ENCODE measurements at regions not wholly inside any gene's neighbourhood (a gene's known extent, or its start where the extent isn't known, plus 50 kb on each side); places are given as distances from the start of the nearest gene placed in this dataset.

DNA sequence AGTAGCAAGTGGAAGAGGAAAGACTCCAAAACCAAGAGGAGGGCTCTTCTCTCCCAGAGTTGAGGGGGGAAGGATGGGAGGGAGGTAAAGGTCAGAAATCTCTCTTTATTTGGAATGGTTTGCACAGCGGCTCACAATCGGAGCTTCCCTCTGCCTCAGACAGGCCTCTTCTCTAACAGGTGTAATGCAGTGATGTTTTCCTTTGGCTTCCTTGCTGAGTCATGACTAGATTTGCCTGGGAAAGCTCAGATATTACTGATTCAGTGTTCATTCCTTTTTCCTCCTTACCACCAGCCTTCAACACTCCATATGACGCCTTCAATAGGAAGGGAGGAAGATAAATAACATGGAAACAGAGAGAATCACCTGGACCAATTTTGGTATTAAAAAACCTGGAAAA, 136.6 kb downstream of the RNF152 start:
- H3K27me3 ChIP-seq: no peaks in the 10 kb centered on the region
- TF ChIP-seq EP300 (IDR thresholded peaks at IDR 0.05) (no peak), POLR2AphosphoS5 (IDR thresholded peaks at IDR 0.05) (no peak), CTCF (IDR thresholded peaks at IDR 0.05) (no peak)
- H3K4me3 ChIP-seq: no peak overlapping the region
- no peaks in the 10 kb centered on the region for H3K9me3 ChIP-seq
- intact Hi-C loops (cut with DNase I): no loop called here
- H3K36me3 ChIP-seq: no peaks in the 10 kb centered on the region
- WGBS, 2 donors: 90 to 91% methylated on average over 3 of the region's 3 CpGs
- H3K27ac ChIP-seq: no peak overlapping the region
- H3K4me1 ChIP-seq: peaks cover 0 to 3% (median 0%) of the 10 kb centered on the region in 4 donors
- DNase-seq: no peak

- Histone ChIP-seq H3K9me3 (no peaks in the 10 kb centered on the region), H3K4me3 (no peak overlapping the region), H3K4me1 (peaks cover 0 to 3% (median 0%) of the 10 kb centered on the region in 4 donors), H3K27me3 (no peaks in the 10 kb centered on the region), H3K36me3 (no peaks in the 10 kb centered on the region), H3K27ac (no peak overlapping the region)
- intact Hi-C loops (cut with DNase I): no loop called here
- no peak for DNase-seq
- TF ChIP-seq EP300 (IDR thresholded peaks at IDR 0.05) (no peak), POLR2AphosphoS5 (IDR thresholded peaks at IDR 0.05) (no peak), POLR2A (IDR thresholded peaks at IDR 0.05) (no peak), CTCF (IDR thresholded peaks at IDR 0.05) (no peak)
- 89% methylated on average over 7 of the region's 7 CpGs for WGBS, 2 donors
Observed at GRCh38 chr18:61755555-61755954, 137.3 kb downstream of the RNF152 start.

GRCh38 chr18:61754039-61754583, 138.7 kb downstream of the RNF152 start:
- H3K4me1 ChIP-seq: peaks cover 0 to 3% (median 0%) of the 10 kb centered on the region in 4 donors
- H3K27me3 ChIP-seq: no peaks in the 10 kb centered on the region
- no peaks in the 10 kb centered on the region for H3K9me3 ChIP-seq
- intact Hi-C loops (cut with DNase I): no loop called here
- TF ChIP-seq CTCF (IDR thresholded peaks at IDR 0.05) (no peak), POLR2A (IDR thresholded peaks at IDR 0.05) (no peak), EP300 (IDR thresholded peaks at IDR 0.05) (no peak), POLR2AphosphoS5 (IDR thresholded peaks at IDR 0.05) (no peak)
- WGBS, 2 donors: 67 to 85% methylated on average over 5 of the region's 5 CpGs
- no peak overlapping the region for H3K27ac ChIP-seq
- no peak for DNase-seq
- H3K4me3 ChIP-seq: no peak overlapping the region
- H3K36me3 ChIP-seq: no peaks in the 10 kb centered on the region

DNA sequence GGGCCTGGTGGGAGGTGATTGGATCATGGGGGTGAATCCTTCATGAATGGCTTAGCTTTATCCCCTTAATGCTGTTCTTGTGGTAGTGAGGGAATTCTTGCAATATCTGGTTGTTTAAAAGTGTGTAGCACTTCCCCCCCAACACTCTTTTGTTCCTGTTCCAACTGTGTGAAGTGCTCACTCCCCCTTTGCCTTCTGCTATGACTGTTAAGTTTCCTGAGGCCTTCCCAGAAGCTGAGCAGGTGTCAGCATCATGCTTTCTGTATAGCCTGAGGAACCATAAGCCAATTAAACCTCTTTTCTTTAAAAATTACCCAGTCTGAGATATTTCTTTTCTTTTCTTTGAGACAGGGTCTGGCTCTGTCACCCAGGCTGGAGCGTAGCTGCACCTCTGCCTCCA, 139.4 kb downstream of the RNF152 start:
- 90 to 93% methylated on average over 1 of the region's 1 CpG for WGBS, 2 donors
- H3K9me3 ChIP-seq: no peaks in the 10 kb centered on the region
- no peak for TF ChIP-seq POLR2A (IDR thresholded peaks at IDR 0.05)
- TF ChIP-seq EP300 (IDR thresholded peaks at IDR 0.05): no peak
- no peak for TF ChIP-seq POLR2AphosphoS5 (IDR thresholded peaks at IDR 0.05)
- no peak for TF ChIP-seq CTCF (IDR thresholded peaks at IDR 0.05)

DNA sequence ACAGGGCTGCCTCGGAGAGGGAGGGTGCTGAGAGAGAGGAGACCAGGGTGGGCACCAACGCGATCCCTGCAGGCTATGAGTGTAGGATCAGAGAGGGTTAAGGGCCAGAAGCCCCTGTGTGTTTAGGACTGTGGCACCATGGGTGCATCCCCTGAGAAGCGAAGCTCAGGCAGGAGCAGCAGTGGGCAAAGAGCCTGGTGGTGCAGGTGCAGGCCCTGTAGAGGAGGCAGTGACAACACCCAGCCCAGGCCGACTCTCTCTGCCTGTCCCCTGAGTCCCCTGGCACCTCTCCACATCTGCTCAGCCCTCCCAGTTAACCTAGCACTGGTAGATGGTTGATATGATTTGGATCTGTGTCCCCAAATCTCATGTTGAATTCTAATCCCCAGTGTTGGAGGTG, 139.8 kb downstream of the RNF152 start:
- DNase-seq: no peak
- WGBS, 2 donors: 72 to 79% methylated on average over 5 of the region's 5 CpGs
- intact Hi-C loops (cut with DNase I): no loop called here
- Histone ChIP-seq H3K4me3 (no peak overlapping the region), H3K9me3 (no peaks in the 10 kb centered on the region), H3K27me3 (no peaks in the 10 kb centered on the region), H3K4me1 (peaks cover 0 to 3% (median 0%) of the 10 kb centered on the region in 4 donors), H3K36me3 (no peaks in the 10 kb centered on the region), H3K27ac (no peak overlapping the region)
- TF ChIP-seq CTCF (IDR thresholded peaks at IDR 0.05) (no peak), EP300 (IDR thresholded peaks at IDR 0.05) (no peak), POLR2A (IDR thresholded peaks at IDR 0.05) (no peak), POLR2AphosphoS5 (IDR thresholded peaks at IDR 0.05) (no peak)

More for the DNA sequence above, 139.4 kb downstream of the RNF152 start:
- no peaks in the 10 kb centered on the region for H3K27me3 ChIP-seq
- H3K4me1 ChIP-seq: peaks cover 0 to 3% (median 0%) of the 10 kb centered on the region in 4 donors
- H3K4me3 ChIP-seq: no peak overlapping the region
- no peak overlapping the region for H3K27ac ChIP-seq
- intact Hi-C loops (cut with DNase I): no loop called here
- DNase-seq: no peak
- H3K36me3 ChIP-seq: no peaks in the 10 kb centered on the region
